Thyroid gland (tissue), 4 donors: ENCODE measurements at regions not wholly inside any gene's neighbourhood (a gene's known extent, or its start where the extent isn't known, plus 50 kb on each side); places are given as distances from the start of the nearest gene placed in this dataset.

ENCODE experiments used
- DNase-seq, 2 donors: peaks; one replicate each; pipeline ENCODE4 v3.0.0-alpha.2; 2019
- H3K27ac ChIP-seq, 3 donors: fragments of 200-600 bp; sonication (generic); 1 replicate in 2 of 3; 2 replicates in 1 of 3; pipeline ENCODE4 v1.5.1; 2016 to 2019; ENCODE audit warnings: mild to moderate bottlenecking in 1 of 3, moderate library complexity in 1 of 3
- H3K27me3 ChIP-seq: fragments of 200-600 bp; sonication (generic); one replicate; pipeline ENCODE4 v1.5.1; 2019
- H3K36me3 ChIP-seq, 2 donors: fragments of 200-600 bp; sonication (generic); one replicate each; pipeline ENCODE4 v1.5.1; 2016 to 2019
- H3K4me1 ChIP-seq, 2 donors: fragments of 200-600 bp; sonication (generic); one replicate each; pipeline ENCODE4 v1.5.1; 2017 to 2019
- H3K4me3 ChIP-seq, 3 donors: fragments of 200-600 bp; sonication (generic); replicated peaks in 1 of 3; 1 replicate in 2 of 3; 2 replicates in 1 of 3; pipeline ENCODE4 v1.5.1; 2016; ENCODE audit warnings: mild to moderate bottlenecking in 1 of 3
- H3K9me3 ChIP-seq: fragments of 200-600 bp; sonication (generic); one replicate; pipeline ENCODE4 v1.5.1; 2017
- POLR2A ChIP-seq, 2 donors: fragments of 450-650 bp; IDR thresholded peaks; one replicate each; pipeline ENCODE4 v1.6.1; 2017; ENCODE audit warnings: antibody characterized with exemption in 2 of 2, mild to moderate bottlenecking in 2 of 2, moderate library complexity in 1 of 2
- WGBS, 2 donors: methylation state at CpG; one replicate each; pipeline ENCODE4 v1.1.5; 2017; 5-methylcytosine and 5-hydroxymethylcytosine counted together
- intact Hi-C: fragments of 100-400 bp; cut with DNase I; formaldehyde crosslinking; loops from one replicate; pipeline ENCODE4 v1.15.1; 2023
- TF ChIP-seq, protein P1 (sequence below), 6 experiments: fragments of 200-600 bp in 3 of 6; fragments of 450-650 bp in 3 of 6; sonication (generic) in 3 of 6; IDR thresholded peaks; one replicate each; pipeline ENCODE4 v1.5.1; 2016 to 2019; ENCODE audit warnings: antibody characterized with exemption in 6 of 6, mild to moderate bottlenecking in 2 of 6, inconsistent platforms in 1 of 6, moderate library complexity in 1 of 6

DNA sequence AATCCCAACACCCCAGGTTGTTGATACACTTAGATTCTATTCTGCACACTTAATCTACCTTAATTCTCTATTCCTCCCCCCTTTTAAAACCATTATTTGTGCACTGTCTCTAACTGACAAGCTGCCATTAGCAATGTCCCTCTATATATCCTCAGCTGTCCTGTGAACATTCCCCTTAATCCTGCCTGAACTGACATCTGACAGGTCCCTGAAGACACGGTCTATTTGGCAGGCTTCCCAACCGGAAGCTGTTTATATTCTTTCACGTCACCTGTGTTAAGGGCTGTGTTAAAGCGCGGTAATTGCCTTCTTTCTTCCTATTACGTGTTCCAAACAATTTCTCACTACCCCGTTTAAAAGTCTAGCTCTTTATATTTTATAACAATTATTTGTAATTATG, 277.3 kb downstream of the CDH9 start:
- no peak for TF ChIP-seq POLR2A (IDR thresholded peaks at IDR 0.05)
- TF ChIP-seq, protein P1, sequence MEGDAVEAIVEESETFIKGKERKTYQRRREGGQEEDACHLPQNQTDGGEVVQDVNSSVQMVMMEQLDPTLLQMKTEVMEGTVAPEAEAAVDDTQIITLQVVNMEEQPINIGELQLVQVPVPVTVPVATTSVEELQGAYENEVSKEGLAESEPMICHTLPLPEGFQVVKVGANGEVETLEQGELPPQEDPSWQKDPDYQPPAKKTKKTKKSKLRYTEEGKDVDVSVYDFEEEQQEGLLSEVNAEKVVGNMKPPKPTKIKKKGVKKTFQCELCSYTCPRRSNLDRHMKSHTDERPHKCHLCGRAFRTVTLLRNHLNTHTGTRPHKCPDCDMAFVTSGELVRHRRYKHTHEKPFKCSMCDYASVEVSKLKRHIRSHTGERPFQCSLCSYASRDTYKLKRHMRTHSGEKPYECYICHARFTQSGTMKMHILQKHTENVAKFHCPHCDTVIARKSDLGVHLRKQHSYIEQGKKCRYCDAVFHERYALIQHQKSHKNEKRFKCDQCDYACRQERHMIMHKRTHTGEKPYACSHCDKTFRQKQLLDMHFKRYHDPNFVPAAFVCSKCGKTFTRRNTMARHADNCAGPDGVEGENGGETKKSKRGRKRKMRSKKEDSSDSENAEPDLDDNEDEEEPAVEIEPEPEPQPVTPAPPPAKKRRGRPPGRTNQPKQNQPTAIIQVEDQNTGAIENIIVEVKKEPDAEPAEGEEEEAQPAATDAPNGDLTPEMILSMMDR (IDR thresholded peaks at IDR 0.05), result no peak
- Histone ChIP-seq H3K9me3 (no peaks in the 10 kb centered on the region), H3K27me3 (no peaks in the 10 kb centered on the region), H3K4me3 (no peak overlapping the region), H3K27ac (no peak overlapping the region), H3K36me3 (no peaks in the 10 kb centered on the region), H3K4me1 (no peaks in the 10 kb centered on the region)
- DNase-seq, result no peak
- intact Hi-C loops, result no loop called here
- 43 to 44% methylated on average over 7 of the region's 7 CpGs for WGBS, 2 donors

DNA sequence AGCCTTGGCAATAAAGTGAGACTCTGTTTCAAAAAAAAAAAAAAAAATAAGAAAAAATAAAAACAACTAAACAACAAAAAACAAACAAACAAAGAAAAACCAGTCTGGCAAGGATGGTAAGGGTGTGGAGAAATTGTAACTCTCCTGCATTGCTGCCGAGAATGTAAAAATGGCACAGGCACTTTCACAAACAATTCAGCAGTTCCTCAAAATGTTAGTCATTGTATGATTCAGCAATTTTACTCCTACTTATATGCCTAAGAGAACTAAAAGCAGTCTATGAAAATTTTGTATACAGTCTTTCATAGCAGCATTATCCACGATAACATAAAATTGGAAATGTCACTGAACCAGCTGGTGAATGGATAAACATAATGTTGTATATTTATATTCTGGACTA, 280.4 kb downstream of the CDH9 start:
- WGBS, 2 donors, result 88 to 92% methylated on average over 2 of the region's 2 CpGs
- Histone ChIP-seq H3K4me3 (no peak overlapping the region), H3K36me3 (no peaks in the 10 kb centered on the region), H3K4me1 (no peaks in the 10 kb centered on the region), H3K27me3 (no peaks in the 10 kb centered on the region), H3K27ac (no peak overlapping the region), H3K9me3 (no peaks in the 10 kb centered on the region)
- intact Hi-C loops, result no loop called here
- DNase-seq, result no peak
- no peak for TF ChIP-seq POLR2A (IDR thresholded peaks at IDR 0.05)
- TF ChIP-seq, protein P1 (IDR thresholded peaks at IDR 0.05), result no peak

DNA sequence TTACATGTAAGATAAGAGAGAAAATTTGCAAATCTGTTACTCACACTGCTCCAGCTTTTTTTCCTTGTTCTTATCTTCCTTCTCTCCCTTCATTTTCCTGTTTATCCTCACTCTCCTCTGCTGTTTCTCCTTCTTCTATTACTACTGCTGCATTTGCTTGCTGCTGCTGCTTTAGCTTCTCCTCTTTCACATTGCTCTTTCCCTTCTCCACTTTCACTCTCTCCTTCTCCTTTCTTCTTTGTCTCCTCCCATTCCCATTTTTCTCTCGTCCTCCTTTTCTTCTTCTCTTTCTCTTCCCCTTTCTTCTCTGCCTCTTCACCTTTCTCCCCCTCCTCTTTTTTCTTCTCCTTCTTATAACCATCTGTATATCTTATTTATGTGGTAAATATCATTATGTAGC, 288.6 kb downstream of the CDH9 start:
- TF ChIP-seq, protein P1 (IDR thresholded peaks at IDR 0.05), result no peak
- no peak for TF ChIP-seq POLR2A (IDR thresholded peaks at IDR 0.05)
- 28 to 43% methylated on average over 1 of the region's 1 CpG for WGBS, 2 donors
- H3K9me3 ChIP-seq, result no peaks in the 10 kb centered on the region
- H3K27me3 ChIP-seq, result no peaks in the 10 kb centered on the region
- H3K4me1 ChIP-seq, result no peaks in the 10 kb centered on the region
- DNase-seq, result no peak
- H3K36me3 ChIP-seq, result no peaks in the 10 kb centered on the region
- no peak overlapping the region for H3K27ac ChIP-seq
- H3K4me3 ChIP-seq, result no peak overlapping the region
- intact Hi-C loops, result no loop called here

DNA sequence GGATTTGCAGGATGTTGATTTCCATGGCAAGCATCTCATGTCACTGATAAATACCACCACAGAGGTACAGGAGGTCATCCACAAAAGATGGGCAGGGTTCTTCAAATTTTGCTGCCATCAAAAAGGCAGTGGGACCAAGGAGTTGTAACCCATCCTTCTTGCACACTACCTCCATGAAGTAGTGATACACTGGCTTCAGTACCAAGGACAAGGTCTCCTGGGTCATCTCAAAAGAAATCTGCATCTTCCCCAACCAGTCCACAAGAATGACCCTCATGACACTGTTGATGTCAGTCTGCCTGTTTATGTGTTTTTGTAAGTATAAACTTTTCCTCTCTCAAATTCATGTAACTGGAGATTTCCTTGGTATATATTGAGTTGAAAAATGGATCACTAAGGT, 298.2 kb downstream of the CDH9 start:
- no peak for DNase-seq
- intact Hi-C loops, result no loop called here
- no peak overlapping the region for H3K27ac ChIP-seq
- no peaks in the 10 kb centered on the region for H3K36me3 ChIP-seq
- no peaks in the 10 kb centered on the region for H3K27me3 ChIP-seq
- TF ChIP-seq, protein P1 (IDR thresholded peaks at IDR 0.05), result no peak
- H3K4me3 ChIP-seq, result no peak overlapping the region
- no peaks in the 10 kb centered on the region for H3K4me1 ChIP-seq
- no peaks in the 10 kb centered on the region for H3K9me3 ChIP-seq

DNA sequence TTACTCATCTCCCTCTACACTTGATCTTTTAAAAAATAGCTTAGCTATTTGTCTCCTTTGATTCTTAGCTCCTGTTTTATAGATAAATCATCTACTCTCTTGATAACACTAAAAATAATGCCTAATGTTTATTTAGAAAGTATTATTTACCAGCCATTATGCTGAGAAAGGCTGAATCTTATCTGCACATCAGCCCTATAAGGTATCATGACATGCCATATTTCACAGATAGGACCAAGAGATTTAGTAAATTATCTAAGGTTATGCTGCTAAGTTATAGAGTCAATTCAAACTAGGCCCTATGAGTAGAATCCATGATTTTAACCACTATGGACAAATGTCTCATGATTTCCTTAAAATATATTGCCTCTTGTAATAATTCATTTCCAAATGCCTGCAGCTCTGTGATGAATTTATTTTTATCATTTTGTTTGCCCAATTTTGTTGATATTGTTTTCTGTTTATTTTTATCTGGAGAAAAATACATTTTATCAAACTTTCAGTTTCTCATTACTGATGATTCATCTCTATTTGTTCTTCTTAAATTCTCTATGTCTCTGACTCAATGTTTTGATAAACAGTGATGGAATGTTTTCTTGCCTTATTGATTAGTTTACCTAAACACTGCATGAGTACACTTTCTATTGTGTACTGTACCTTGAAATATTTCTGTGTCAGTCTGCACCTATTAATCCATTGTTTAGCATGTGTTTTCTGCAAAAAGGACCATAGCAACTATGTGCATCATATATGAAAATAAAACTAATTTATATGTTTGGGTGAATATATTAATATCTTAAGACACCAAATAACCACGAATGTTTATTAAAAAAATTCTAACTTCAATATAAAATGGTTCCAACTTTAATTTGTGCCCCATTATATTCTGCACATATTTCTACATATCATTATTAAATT, 300.8 kb downstream of the CDH9 start:
- Histone ChIP-seq H3K27ac (no peak overlapping the region), H3K4me3 (no peak overlapping the region), H3K36me3 (no peaks in the 10 kb centered on the region), H3K4me1 (no peaks in the 10 kb centered on the region), H3K9me3 (no peaks in the 10 kb centered on the region), H3K27me3 (no peaks in the 10 kb centered on the region)
- 73 to 75% methylated on average over 1 of the region's 1 CpG for WGBS, 2 donors
- DNase-seq, result no peak
- intact Hi-C loops, result no loop called here
- TF ChIP-seq, protein P1 (IDR thresholded peaks at IDR 0.05), result no peak
- no peak for TF ChIP-seq POLR2A (IDR thresholded peaks at IDR 0.05)
